IPS DF 6.9 (cell line): ENCODE measurements at regions not wholly inside any gene's neighbourhood (a gene's known extent, or its start where the extent isn't known, plus 50 kb on each side); places are given as distances from the start of the nearest gene placed in this dataset.
"Not testable (repeated sequence)": the region's sequence is repeated elsewhere in the genome, so short reads cannot be mapped to it uniquely, and the experiment has no call there.

Experiments used
- DNase-seq: peaks from one replicate; pipeline ENCODE4 v3.0.0-alpha.2; 2013; ENCODE audit warnings: low read depth, low spot score
- H3K27ac ChIP-seq: one replicate; pipeline ENCODE4 v1.5.1; 2013; ENCODE audit warnings: low read length, control low read depth
- H3K27me3 ChIP-seq: 2 replicates; pipeline ENCODE4 v1.6.1; 2013; ENCODE audit warnings: mild to moderate bottlenecking, low read length; ENCODE audit not compliant: control insufficient read depth, insufficient read depth
- H3K36me3 ChIP-seq: 2 replicates; pipeline ENCODE4 v1.6.1; 2013; ENCODE audit warnings: low read length; ENCODE audit not compliant: control insufficient read depth, insufficient read depth
- H3K4me1 ChIP-seq: 2 replicates; pipeline ENCODE4 v1.6.1; 2013; ENCODE audit warnings: low read length; ENCODE audit not compliant: control insufficient read depth, insufficient read depth
- H3K4me3 ChIP-seq: 2 replicates; pipeline ENCODE4 v1.5.1; 2013; ENCODE audit warnings: mild to moderate bottlenecking, low read length
- H3K9me3 ChIP-seq: 2 replicates; pipeline ENCODE4 v1.6.1; 2013; ENCODE audit warnings: low read length, inconsistent platforms; ENCODE audit not compliant: control insufficient read depth, insufficient read depth
- WGBS: extraction: QIAGEN DNeasy Blood & Tissue Kit; methylation state at CpG from one replicate; pipeline ENCODE4 v1.1.7; 2013; ENCODE audit warnings: mixed read lengths, missing lambda C conversion rate; ENCODE audit not compliant: insufficient read length, insufficient coverage; 5-methylcytosine and 5-hydroxymethylcytosine counted together

GRCh38 chr7:152520861-152521302 lies 85.1 kb upstream of the KMT2C start:
- DNase-seq: no peak
- Histone ChIP-seq H3K4me3 (no peak overlapping the region), H3K4me1 (peaks cover 3% of the 10 kb centered on the region; the same call in 1 of the 2 replicates), H3K27me3 (no peaks in the 10 kb centered on the region), H3K36me3 (no peaks in the 10 kb centered on the region), H3K27ac (no peak overlapping the region), H3K9me3 (no peaks in the 10 kb centered on the region; the same call in 1 of the 2 replicates)
- no CpG with 5 or more reads among the region's 5 CpGs for WGBS

GRCh38 chr7:152519290-152519689 lies 83.5 kb upstream of the KMT2C start:
- H3K4me3 ChIP-seq: no peak overlapping the region
- H3K36me3 ChIP-seq: no peaks in the 10 kb centered on the region
- H3K27ac ChIP-seq: no peak overlapping the region
- H3K9me3 ChIP-seq: no peaks in the 10 kb centered on the region; the same call in 1 of the 2 replicates
- no CpG with 5 or more reads among the region's 4 CpGs for WGBS
- no peaks in the 10 kb centered on the region for H3K27me3 ChIP-seq
- no peak for DNase-seq
- H3K4me1 ChIP-seq: peaks cover 3% of the 10 kb centered on the region; the same call in 1 of the 2 replicates

GRCh38 chr7:152516216-152516615 lies 80.4 kb upstream of the KMT2C start:
- no peaks in the 10 kb centered on the region for H3K27me3 ChIP-seq
- no peak overlapping the region for H3K4me3 ChIP-seq
- H3K27ac ChIP-seq: no peak overlapping the region
- DNase-seq: no peak
- no peaks in the 10 kb centered on the region; the same call in 1 of the 2 replicates for H3K9me3 ChIP-seq
- H3K36me3 ChIP-seq: no peaks in the 10 kb centered on the region
- no peaks in the 10 kb centered on the region for H3K4me1 ChIP-seq
- no CpG with 5 or more reads among the region's 9 CpGs for WGBS

- H3K4me3 ChIP-seq, H3K27me3 ChIP-seq, H3K4me1 ChIP-seq, DNase-seq, H3K27ac ChIP-seq, H3K9me3 ChIP-seq, H3K36me3 ChIP-seq: not testable (repeated sequence)
- WGBS: no CpG with 5 or more reads among the region's 25 CpGs
Observed at GRCh38 chr7:152515266-152515950, 79.6 kb upstream of the KMT2C start.

- Histone ChIP-seq H3K9me3 (no peaks in the 10 kb centered on the region; the same call in 1 of the 2 replicates), H3K27me3 (no peaks in the 10 kb centered on the region), H3K4me1 (no peaks in the 10 kb centered on the region), H3K27ac (no peak overlapping the region), H3K36me3 (no peaks in the 10 kb centered on the region), H3K4me3 (no peak overlapping the region)
- no CpG with 5 or more reads among the region's 14 CpGs for WGBS
- DNase-seq: no peak
Observed at GRCh38 chr7:152514771-152515105, 78.9 kb upstream of the KMT2C start.

GRCh38 chr7:152513861-152514770 lies 78.3 kb upstream of the KMT2C start:
- no peaks in the 10 kb centered on the region for H3K9me3 ChIP-seq
- WGBS: no CpG with 5 or more reads among the region's 20 CpGs
- H3K4me3 ChIP-seq: no peak overlapping the region
- H3K27ac ChIP-seq: no peak overlapping the region
- H3K4me1 ChIP-seq: no peaks in the 10 kb centered on the region
- no peak for DNase-seq
- no peaks in the 10 kb centered on the region for H3K36me3 ChIP-seq
- H3K27me3 ChIP-seq: no peaks in the 10 kb centered on the region

GRCh38 chr7:152512706-152513105 lies 76.9 kb upstream of the KMT2C start:
- Histone ChIP-seq H3K4me1 (no peaks in the 10 kb centered on the region; the same call in 1 of the 2 replicates), H3K9me3 (no peaks in the 10 kb centered on the region), H3K4me3 (no peak overlapping the region), H3K27me3 (no peaks in the 10 kb centered on the region), H3K36me3 (no peaks in the 10 kb centered on the region), H3K27ac (no peak overlapping the region)
- no peak for DNase-seq
- WGBS: no CpG with 5 or more reads among the region's 5 CpGs

GRCh38 chr7:152511736-152512135 lies 75.9 kb upstream of the KMT2C start:
- Histone ChIP-seq H3K27me3 (no peaks in the 10 kb centered on the region), H3K4me1 (no peaks in the 10 kb centered on the region; the same call in 1 of the 2 replicates), H3K36me3 (no peaks in the 10 kb centered on the region), H3K4me3 (no peak overlapping the region), H3K27ac (no peak overlapping the region), H3K9me3 (no peaks in the 10 kb centered on the region)
- WGBS: no CpG with 5 or more reads among the region's 5 CpGs
- no peak for DNase-seq

GRCh38 chr7:152508701-152509100 lies 72.9 kb upstream of the KMT2C start:
- Histone ChIP-seq H3K36me3 (no peaks in the 10 kb centered on the region), H3K4me3 (no peak overlapping the region), H3K4me1 (no peaks in the 10 kb centered on the region; the same call in 1 of the 2 replicates), H3K27me3 (no peaks in the 10 kb centered on the region), H3K27ac (no peak overlapping the region), H3K9me3 (no peaks in the 10 kb centered on the region)
- DNase-seq: no peak

GRCh38 chr7:152505606-152506005 lies 69.8 kb upstream of the KMT2C start:
- no peaks in the 10 kb centered on the region for H3K36me3 ChIP-seq
- H3K4me3 ChIP-seq: no peak overlapping the region
- no peak overlapping the region for H3K27ac ChIP-seq
- no CpG with 5 or more reads among the region's 2 CpGs for WGBS
- H3K27me3 ChIP-seq: no peaks in the 10 kb centered on the region
- DNase-seq: no peak
- no peaks in the 10 kb centered on the region for H3K9me3 ChIP-seq
- H3K4me1 ChIP-seq: no peaks in the 10 kb centered on the region; the same call in 1 of the 2 replicates
